EH (cell line): ENCODE measurements at regions not wholly inside any gene's neighbourhood (a gene's known extent, or its start where the extent isn't known, plus 50 kb on each side); places are given as distances from the start of the nearest gene placed in this dataset.
A peak's percentile ranks its signal among the peaks of the same experiment; 100 is the strongest.

Experiments
- DNase-seq: peaks from one replicate; pipeline ENCODE4 v3.0.0-alpha.2; 2015; ENCODE audit warnings: low read depth

DNA sequence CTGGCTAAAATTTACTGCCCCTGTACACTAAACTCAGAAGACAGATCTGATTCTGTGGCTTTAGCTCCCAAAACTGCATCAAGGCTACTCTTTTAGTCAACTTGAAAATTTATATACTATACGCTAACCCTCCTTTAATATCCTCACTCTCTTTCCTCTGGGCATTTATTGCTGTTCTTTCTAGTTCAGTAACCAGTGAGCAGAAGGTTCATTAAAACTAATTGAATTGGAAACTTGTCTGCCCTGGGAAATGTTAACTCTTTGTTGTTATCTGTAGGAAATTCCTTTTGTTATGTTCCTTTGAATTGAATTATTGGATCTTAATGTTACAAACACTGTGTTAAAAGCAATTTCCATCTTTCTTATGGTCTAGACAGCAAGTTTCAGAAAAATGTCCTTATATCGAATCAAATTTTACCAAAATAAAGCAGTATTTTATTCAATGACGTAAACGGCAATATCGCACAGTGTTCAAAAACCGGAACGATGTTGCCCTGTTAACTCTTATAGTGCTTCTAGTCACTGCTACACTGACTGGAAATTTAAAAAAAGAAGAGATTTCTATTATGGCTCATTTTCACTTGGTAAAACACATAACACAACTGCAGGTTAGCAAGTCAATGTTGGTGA lies 168.3 kb downstream of the NR4A2 start:
- no peak for DNase-seq

DNA sequence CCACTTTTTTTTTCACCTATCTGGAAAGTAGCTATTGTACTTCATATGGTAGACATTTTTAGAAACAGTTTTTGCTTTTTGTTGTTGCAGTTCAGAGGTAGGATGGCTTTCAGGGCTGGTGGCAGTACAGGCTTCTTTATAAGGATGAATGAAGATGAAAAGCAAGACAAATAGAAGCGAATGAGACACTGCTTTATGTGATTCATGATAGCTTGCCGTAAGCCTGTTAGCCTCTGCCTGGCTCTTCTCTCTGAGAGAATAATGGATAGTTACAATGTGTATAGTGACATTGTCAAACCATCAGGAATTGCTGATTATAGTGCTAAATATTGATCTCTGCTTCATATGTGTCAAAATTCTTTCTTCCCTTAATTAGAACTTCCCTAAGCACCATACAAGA lies 173.7 kb downstream of the NR4A2 start:
- DNase-seq = no peak

DNA sequence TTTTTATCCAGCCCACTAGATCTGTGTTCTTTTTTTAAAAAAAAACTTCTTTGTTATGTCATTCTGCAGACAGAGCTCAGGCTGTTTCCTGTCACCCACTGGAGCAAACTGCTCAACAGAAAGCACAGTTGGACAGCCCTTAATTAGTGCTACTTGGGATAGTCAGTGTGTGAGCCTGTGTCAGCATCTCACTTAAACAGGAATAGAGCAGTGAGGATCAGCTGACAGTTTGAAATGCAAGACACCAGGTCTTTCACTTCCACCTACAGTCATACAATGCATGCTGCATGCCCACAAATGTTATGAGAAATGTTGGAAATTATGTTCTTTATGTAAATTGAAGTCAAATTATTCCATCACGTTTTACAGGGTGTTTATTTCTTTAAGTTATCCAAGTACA lies 174.9 kb downstream of the NR4A2 start:
- no peak for DNase-seq

DNA sequence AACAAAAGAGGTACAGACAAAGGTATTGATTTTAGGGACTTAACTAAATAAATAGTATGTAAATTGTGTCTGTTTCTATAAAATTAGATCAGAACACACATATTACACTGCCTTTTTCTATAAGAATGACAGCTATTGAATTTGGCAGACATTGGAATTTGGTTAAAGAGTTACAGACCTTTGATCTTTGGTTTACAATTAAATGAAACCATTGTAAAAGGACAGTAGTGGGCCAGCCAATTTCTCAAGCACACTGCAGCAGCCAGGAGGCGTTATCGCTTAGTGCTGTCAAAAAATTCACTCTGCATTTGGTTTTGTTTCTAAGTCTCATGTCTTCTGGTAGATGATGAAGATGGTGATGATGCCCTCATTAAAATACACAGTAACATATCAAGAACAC lies 175.9 kb downstream of the NR4A2 start:
- DNase-seq = peak; percentile 1

DNA sequence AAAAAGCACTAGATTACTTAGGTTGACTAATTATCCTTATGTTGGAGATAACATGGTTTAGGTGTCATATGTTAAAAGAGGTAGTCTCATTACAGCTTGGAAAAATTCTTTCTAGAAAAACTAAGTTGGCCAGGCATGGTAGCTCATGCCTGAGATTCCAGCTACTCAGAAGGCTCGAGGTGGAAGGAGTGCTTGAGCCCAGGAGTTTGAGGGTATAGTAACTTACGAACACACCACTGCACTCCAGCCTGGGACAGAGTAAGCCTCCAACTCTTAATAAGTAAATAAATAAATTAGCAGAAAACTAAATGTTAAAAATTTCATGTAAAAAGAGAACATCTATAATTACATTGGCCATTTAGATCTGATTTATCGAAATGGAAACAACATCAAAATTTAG lies 177.2 kb downstream of the NR4A2 start:
- DNase-seq = no peak

DNA sequence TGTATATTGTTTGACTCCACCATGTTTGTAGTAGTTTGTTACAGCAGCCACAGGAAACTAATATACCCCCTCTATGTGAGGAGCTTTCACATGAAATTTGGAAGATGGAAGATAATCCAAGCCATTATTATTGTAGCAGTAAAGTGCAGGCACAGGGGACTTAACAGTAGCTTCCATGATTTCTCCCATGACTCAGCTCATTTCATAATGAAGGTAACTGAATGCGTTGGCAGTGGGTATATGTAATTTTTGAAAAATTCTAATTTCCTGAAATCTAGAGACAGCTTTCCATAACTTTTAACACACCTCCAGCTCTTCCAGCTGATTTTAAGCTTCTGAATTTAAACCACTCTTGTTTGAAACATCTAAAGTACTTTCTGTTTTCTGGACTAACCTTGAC lies 181.2 kb downstream of the NR4A2 start:
- no peak for DNase-seq

DNA sequence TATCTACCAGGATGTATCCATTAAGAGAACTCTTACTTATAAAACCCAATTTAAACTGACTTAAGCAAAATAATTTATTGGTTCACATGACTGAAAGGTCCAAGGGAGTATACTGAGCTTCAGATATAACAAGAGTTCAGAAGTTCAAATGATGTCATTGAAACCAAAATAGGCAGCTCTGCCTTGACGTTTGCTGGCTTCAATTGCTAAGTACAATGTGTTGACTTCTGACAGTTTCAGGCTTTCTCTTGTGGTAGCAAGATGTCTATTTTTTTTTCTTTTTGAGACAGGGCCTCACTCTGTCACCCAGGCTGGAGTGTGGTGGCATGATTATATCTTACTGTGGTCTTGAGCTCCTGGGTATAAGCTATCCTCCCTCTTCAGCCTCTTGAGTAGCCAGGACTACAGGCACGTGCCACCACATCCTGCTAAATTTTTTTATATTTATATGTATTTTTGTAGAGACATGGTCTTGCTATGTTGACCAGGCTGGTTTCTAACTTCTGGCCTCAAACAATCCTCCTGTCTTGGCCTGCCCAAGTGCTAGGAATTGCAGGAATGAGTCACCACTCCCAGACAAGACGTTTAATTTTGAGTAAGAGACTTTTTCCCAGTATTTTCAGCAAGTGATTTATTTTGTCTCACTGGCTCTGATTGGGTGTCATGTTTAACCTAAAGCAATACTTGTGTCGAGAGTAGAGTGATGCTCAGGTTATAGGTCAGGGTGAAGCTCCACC lies 184.8 kb downstream of the NR4A2 start:
- DNase-seq = no peak

- DNase-seq = no peak
Observed at GRCh38 chr2:156145976-156146375, 186.5 kb downstream of the NR4A2 start.

GRCh38 chr2:156145469-156145868 lies 187.1 kb downstream of the NR4A2 start:
- no peak for DNase-seq

DNA sequence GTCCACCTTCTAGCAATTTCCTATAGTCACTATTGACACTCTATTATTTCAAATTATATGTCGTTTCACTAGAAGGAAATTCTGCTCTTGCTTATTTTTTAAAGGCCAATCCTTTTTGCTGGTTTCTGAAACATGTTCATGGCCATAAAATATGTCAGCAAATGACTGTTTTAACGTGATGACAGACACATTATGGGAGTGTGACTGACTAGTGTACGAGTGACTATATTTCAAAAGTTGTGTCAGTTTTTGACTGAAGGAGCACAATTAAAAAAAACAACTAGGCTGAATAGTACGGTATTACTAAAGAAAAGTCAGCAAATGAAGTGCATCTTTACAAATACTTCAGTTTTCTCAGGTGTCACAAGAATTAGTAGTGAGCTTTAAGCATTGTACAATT lies 196.0 kb downstream of the NR4A2 start:
- DNase-seq = no peak

- no peak for DNase-seq
Observed at GRCh38 chr2:156134887-156135286, 197.6 kb downstream of the NR4A2 start.

- DNase-seq = no peak
Observed at GRCh38 chr2:156132941-156133340, 199.6 kb downstream of the NR4A2 start.

- no peak for DNase-seq
Observed at GRCh38 chr2:156132130-156132529, 200.4 kb downstream of the NR4A2 start.

DNA sequence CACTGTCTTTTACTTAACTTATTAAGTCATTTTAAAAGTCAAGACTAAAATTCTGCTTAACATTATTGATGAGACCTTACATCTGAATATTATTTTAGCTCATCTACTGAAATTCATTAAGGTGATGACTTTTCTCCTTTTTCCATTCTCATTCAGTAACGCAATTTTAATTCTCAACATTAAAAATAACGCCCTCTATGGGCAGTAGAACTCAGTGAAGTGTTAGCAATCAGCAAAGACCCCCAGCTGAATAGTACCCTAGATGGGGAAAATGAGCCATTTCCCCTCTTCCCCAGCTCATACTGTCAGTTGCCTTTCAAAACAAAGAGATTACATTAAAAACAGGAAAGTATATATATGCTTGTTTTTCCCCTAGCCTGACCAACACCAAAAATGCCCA lies 203.3 kb downstream of the NR4A2 start:
- DNase-seq = no peak

- no peak for DNase-seq
Observed at GRCh38 chr2:156125018-156125417, 207.5 kb downstream of the NR4A2 start.

- DNase-seq = no peak
Observed at GRCh38 chr2:156124458-156124857, 208.1 kb downstream of the NR4A2 start.

GRCh38 chr2:156118753-156119416 lies 213.6 kb downstream of the NR4A2 start:
- DNase-seq = no peak

DNA sequence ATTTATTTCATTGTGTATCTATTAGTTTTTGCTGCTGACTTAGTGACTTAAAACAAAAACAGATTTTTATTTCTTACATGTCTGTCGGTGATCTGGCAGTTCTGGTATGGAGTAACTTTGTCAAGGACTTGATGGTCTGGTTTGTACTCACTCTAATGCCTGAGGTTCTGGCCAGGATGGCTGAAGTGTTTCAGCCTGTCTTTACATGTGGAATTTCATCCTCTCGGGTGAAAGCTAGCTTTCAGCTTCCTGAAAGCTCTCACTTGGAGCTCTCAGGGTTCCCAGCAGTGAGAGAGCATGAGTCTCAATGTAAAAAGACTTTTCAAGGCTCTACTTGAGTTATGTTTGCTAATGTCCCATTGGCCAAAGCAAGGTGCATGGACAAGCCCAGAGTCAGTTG lies 216.4 kb downstream of the NR4A2 start:
- DNase-seq = no peak

DNA sequence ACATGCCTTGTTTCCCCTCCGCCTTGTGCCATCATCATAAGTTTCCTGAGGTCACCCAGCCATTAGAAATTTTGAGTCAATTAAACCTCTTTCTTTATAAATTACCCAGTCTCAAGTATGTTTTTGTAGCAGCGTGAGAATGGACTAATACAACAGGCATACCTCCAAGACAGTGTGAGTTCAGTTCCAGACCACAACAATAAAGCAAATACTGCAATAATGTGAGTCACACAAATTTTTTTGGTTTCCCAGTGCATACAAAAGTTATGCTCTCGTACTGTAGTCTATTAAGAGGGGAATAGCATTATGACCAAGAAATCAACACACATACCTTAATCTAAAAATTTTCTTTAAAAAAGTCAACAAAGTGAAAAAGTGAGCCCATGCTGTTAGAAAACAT lies 217.2 kb downstream of the NR4A2 start:
- no peak for DNase-seq

GRCh38 chr2:156112323-156112722 lies 220.2 kb downstream of the NR4A2 start:
- DNase-seq = no peak

DNA sequence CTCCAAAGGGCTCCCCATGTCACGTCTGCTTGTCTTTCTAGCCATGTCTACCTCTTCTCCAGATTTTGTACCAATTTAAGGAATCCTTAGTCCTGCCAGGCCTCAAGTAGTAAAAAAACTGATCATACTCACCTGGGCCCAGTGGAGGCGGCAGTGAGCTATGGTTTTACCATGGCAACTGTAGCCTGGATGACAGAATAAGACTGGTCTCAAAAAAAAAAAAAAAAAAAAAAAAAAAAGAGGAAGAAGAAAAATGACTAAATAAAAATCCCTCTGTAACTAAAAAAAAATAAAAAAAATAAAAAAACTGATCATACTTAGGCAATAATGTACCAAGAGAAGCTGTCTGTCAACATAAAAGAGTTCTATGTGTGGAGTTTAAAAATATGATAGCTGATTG lies 221.6 kb downstream of the NR4A2 start:
- no peak for DNase-seq

- DNase-seq = no peak
Observed at GRCh38 chr2:156099382-156099781, 233.1 kb downstream of the NR4A2 start.

DNA sequence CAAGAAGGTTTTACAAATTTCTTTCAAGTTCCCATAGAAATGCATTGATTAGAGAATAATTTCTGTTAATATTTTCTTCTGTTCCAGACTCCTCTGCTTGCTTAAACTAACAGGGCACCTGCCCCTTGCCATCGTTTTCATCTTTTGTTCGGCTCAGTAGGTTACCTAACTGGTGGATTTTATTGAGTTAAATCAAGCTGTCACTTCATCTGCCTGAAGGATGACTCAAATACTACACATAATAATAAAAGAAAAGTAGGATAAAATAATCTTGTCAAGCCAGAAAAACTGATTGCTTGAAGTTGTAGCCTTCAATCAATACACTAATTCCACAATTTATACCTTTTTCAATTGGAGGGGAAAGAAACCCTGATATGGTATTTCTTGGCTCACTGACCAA lies 234.0 kb downstream of the NR4A2 start:
- DNase-seq = no peak

- no peak for DNase-seq
Observed at GRCh38 chr2:156088587-156088986, 243.9 kb downstream of the NR4A2 start.
